Activated B cell treated with CpG ODN at 0.5 μM for 24 hours (primary cell): ENCODE measurements at regions not wholly inside any gene's neighbourhood (a gene's known extent, or its start where the extent isn't known, plus 50 kb on each side); places are given as distances from the start of the nearest gene placed in this dataset.
"Not testable (repeated sequence)": the region's sequence is repeated elsewhere in the genome, so short reads cannot be mapped to it uniquely, and the experiment has no call there.

Source experiments
- ATAC-seq: fragments of 200-7000 bp; cut with Tn5 transposase; one replicate; pipeline ENCODE4 v1.10.0; 2021; ENCODE audit warnings: low read depth, mild to moderate bottlenecking, moderate library complexity
- CTCF ChIA-PET: fragments of 350-600 bp; sonication (Branson Sonifier 250); formaldehyde crosslinking; loops from one replicate; lab custom pipeline; 2021; ENCODE audit warnings: antibody characterized with exemption; lab: Charles Lee
- POLR2A ChIA-PET: fragments of 350-600 bp; sonication (Branson Sonifier 250); formaldehyde crosslinking; loops from one replicate; lab custom pipeline; 2021; ENCODE audit warnings: antibody characterized with exemption; lab: Charles Lee
- DNase-seq: peaks from one replicate; pipeline ENCODE4 v3.0.0; 2022
- H3K27ac Mint-ChIP-seq: one replicate; pipeline ENCODE4 v1.8.0; 2020; ENCODE audit warnings: mixed read lengths
- H3K27me3 Mint-ChIP-seq: one replicate; pipeline ENCODE4 v1.8.0; 2021; ENCODE audit warnings: mixed read lengths
- H3K36me3 Mint-ChIP-seq: one replicate; pipeline ENCODE4 v1.8.0; 2021; ENCODE audit warnings: low read depth, mixed read lengths
- H3K4me1 Mint-ChIP-seq: one replicate; pipeline ENCODE4 v1.8.0; 2021; ENCODE audit warnings: mixed read lengths
- H3K4me3 Mint-ChIP-seq: one replicate; pipeline ENCODE4 v1.8.0; 2020; ENCODE audit warnings: mild to moderate bottlenecking, mixed read lengths
- H3K9me3 Mint-ChIP-seq: one replicate; pipeline ENCODE4 v1.8.0; 2020; ENCODE audit warnings: mixed read lengths
- CTCF ChIP-seq: fragments of 200-600 bp; IDR thresholded peaks from one replicate; pipeline ENCODE4 v1.8.0; 2022; ENCODE audit warnings: antibody characterized with exemption, mild to moderate bottlenecking
- intact Hi-C: fragments of 100-400 bp; cut with micrococcal nuclease; formaldehyde crosslinking; loops from one replicate; pipeline ENCODE4 v1.15.1; 2024

- Mint-ChIP-seq H3K36me3 (no peaks in the 10 kb centered on the region), H3K9me3 (no peaks in the 10 kb centered on the region), H3K27ac (no peak overlapping the region), H3K4me1 (no peaks in the 10 kb centered on the region), H3K4me3 (no peak overlapping the region), H3K27me3 (peaks cover 7% of the 10 kb centered on the region)
- intact Hi-C loops = no loop called here
- ChIA-PET CTCF (no interaction called here), POLR2A (no interaction called here)
- DNase-seq = no peak
- no peak for ATAC-seq
- TF ChIP-seq CTCF = no peak
These were observed 217.6 kb downstream of the ZNF674 start for GRCh38 chrX:46327566-46328115.

- Mint-ChIP-seq H3K4me3 (no peak overlapping the region), H3K27ac (no peak overlapping the region), H3K9me3 (no peaks in the 10 kb centered on the region), H3K4me1 (no peaks in the 10 kb centered on the region), H3K27me3 (peaks cover 7% of the 10 kb centered on the region), H3K36me3 (no peaks in the 10 kb centered on the region)
- DNase-seq = no peak
- no peak for TF ChIP-seq CTCF
- ChIA-PET CTCF (no interaction called here), POLR2A (no interaction called here)
- intact Hi-C loops = no loop called here
- no peak for ATAC-seq
These were observed 219.1 kb downstream of the ZNF674 start for GRCh38 chrX:46326161-46326560.

GRCh38 chrX:46325312-46325877 is 219.8 kb downstream of the ZNF674 start:
- intact Hi-C loops = no loop called here

GRCh38 chrX:46324166-46324565 is 221.1 kb downstream of the ZNF674 start:
- intact Hi-C loops = no loop called here
- Mint-ChIP-seq H3K9me3 (no peaks in the 10 kb centered on the region), H3K27me3 (peaks cover 4% of the 10 kb centered on the region), H3K36me3 (no peaks in the 10 kb centered on the region), H3K27ac (no peak overlapping the region), H3K4me1 (no peaks in the 10 kb centered on the region), H3K4me3 (no peak overlapping the region)
- TF ChIP-seq CTCF = no peak
- POLR2A ChIA-PET = no interaction called here
- CTCF ChIA-PET = no interaction called here
- no peak for ATAC-seq
- DNase-seq = no peak

More at GRCh38 chrX:46325312-46325877, 219.8 kb downstream of the ZNF674 start:
- H3K27ac Mint-ChIP-seq = no peak overlapping the region
- H3K9me3 Mint-ChIP-seq = no peaks in the 10 kb centered on the region
- peaks cover 6% of the 10 kb centered on the region for H3K27me3 Mint-ChIP-seq
- ATAC-seq (no peak), DNase-seq (no peak)
- no peaks in the 10 kb centered on the region for H3K4me1 Mint-ChIP-seq
- ChIA-PET POLR2A (no interaction called here), CTCF (no interaction called here)
- no peak for TF ChIP-seq CTCF
- H3K4me3 Mint-ChIP-seq = no peak overlapping the region
- H3K36me3 Mint-ChIP-seq = no peaks in the 10 kb centered on the region

- CTCF ChIA-PET, ATAC-seq, H3K27ac Mint-ChIP-seq, intact Hi-C loops, H3K4me1 Mint-ChIP-seq, H3K27me3 Mint-ChIP-seq, DNase-seq, POLR2A ChIA-PET, H3K9me3 Mint-ChIP-seq, H3K4me3 Mint-ChIP-seq, H3K36me3 Mint-ChIP-seq: not testable (repeated sequence)
These were observed 222.3 kb downstream of the ZNF674 start for GRCh38 chrX:46322929-46323328.

GRCh38 chrX:46321676-46322075 is 223.5 kb downstream of the ZNF674 start:
- no peak overlapping the region for H3K27ac Mint-ChIP-seq
- DNase-seq (no peak), ATAC-seq (no peak)
- no peak for TF ChIP-seq CTCF
- ChIA-PET CTCF (no interaction called here), POLR2A (no interaction called here)
- H3K4me1 Mint-ChIP-seq = no peaks in the 10 kb centered on the region
- H3K4me3 Mint-ChIP-seq = no peak overlapping the region
- H3K9me3 Mint-ChIP-seq = no peaks in the 10 kb centered on the region
- intact Hi-C loops = no loop called here
- H3K27me3 Mint-ChIP-seq = peaks cover 4% of the 10 kb centered on the region
- no peaks in the 10 kb centered on the region for H3K36me3 Mint-ChIP-seq
